GM18519 (cell line): ENCODE measurements at regions not wholly inside any gene's neighbourhood (a gene's known extent, or its start where the extent isn't known, plus 50 kb on each side); places are given as distances from the start of the nearest gene placed in this dataset.
"Not testable (repeated sequence)": the region's sequence is repeated elsewhere in the genome, so short reads cannot be mapped to it uniquely, and the experiment has no call there.

ENCODE experiments used
- ATAC-seq: cut with Tn5 transposase; IDR thresholded peaks from one replicate; pipeline ENCODE4 v1.9.1; 2021; ENCODE audit warnings: mild to moderate bottlenecking, moderate library complexity; ENCODE audit not compliant: unreplicated experiment, low FRiP score

DNA sequence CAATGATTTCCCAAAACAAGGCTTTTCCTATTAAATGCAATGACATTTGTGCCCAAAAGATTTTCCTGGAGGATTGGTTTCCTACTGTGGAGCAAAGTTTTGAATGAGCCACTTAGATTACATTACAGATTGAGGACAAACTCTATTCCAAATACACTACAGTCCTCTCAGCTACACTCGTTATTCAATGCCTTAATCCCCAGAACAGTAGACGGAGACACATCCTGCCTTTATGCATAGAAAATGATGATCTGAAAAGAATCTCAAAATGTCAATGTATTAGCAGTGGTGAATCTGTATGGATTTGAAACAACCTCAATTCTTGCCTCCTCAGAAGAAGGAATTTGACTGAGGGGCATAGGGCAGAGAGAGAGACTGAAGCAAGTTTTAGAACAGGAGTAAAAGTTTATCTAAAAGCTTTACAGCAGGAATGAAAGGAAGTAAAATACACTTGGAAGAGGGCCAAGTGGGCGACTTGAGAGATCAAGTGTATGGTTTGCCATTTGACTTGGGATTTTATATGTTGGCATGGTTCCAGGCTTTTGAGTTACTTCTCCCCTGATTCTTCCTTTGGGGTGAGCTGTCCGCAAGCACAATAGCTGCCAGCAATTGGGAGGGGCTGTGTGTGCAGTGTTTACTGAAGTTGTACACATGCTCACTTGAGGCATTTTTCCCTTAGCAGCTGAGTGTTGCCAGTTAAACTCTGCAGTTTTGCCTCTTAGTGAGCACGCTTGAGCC, 891.9 kb upstream of the MBL2 start:
- ATAC-seq, result no peak

DNA sequence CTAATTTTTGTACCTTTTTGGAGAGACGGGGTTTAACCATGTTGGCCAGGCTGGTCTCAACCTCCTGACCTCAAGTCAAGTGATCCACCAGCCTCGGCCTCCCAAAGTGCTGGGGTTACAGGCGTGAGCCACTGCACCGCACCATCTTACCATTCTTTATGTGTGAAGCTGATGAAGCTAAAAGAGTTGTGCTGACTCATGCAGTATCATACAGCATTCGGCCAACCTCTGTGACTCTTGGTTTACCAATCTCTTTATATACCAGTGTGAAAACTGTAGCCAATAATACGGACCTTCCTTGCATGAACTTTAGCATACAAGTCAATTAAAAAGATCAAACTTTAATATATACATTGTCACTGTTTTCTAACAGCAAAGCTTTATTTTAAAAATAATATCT, 878.2 kb upstream of the MBL2 start:
- no peak for ATAC-seq

DNA sequence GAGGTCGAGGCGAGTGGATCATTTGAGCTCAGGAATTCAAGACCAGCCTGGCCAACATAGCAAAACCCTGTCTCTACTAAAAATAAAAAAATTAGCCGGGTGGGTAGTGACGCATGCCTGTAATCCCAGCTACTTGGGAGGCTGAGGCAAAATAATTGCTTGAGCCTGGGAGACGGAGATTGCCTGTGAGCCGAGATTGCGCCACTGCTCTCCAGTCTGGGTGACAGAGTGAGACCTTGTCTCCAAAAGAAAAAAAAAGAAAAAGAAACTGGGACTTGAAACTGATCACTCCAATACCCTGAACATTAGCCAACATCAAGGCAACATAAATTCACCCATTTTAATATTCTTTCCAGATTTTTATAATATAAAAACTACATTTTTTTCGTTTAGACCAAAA, 874.6 kb upstream of the MBL2 start:
- not testable (repeated sequence) for ATAC-seq

DNA sequence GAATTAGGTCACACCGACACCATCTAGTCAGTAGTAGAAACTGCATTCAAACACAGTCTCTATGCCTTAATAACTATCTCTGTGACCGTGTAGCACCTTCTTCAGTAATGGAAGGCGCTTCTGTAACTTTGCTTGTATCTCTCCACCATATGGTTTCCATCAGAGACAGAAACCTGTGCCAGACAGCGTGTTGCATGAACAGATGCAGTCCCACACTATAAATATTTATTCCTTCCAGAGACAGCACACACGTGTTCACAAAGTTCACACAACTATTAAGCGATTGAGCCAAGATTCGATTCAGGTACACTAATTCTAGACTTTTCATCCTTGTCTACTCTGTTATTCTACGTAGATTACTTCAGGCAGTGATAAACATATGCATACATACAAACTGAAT, 873.9 kb upstream of the MBL2 start:
- no peak for ATAC-seq

DNA sequence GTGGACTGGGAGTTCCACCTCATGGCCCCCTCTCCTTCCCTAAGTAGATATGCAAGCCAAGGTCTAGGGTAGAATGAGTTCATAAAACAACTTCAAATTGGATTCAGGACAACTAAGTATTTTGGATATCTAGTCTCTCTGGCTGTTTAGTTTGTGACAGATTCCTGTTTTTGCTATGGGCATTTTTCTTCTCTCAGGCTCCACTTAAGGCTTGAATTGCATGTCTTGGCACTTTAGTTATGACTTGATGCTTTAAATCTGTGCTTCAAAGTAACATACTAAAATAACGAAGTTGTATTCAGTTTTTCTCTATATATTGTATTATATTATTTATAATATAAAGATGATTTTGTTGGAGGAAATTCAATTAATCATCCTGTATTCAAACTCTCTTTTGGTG, 873.4 kb upstream of the MBL2 start:
- ATAC-seq, result no peak

DNA sequence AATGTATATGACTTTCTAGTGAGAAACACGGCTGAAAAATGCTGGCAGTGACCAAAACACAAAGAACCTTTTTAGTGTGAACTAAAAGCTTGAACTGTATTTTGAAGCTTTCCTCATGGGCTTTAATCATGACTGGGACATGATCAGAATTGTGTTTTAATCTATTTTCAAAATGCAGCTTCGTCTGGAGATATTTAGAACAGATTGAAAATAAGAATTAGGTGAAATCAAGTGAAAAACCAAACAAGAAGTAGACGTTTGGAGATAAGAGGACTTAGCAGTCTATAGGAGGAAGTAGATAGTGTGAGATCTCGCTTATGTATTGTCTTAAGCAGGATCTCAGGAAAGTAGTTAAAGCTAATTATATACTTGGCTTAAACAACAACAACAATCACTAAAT, 865.4 kb upstream of the MBL2 start:
- no peak for ATAC-seq

DNA sequence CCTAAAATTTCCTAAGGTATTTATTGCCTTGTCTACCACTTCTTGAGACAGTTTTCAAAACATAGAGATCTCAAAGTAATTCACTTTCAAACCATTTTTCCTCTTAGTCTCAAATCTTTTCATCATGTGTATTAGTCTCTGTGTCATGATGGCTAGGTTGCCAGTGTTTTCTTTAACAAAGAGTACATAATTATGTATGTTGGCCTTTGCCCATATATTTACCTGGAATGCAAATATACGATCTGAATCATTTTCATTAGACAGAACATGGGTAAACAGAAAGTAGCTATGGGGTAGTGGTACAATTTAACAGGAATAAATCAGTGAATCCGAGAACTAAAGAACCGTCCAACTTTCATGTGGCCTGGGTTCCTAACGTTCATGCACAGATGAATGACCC, 852.1 kb upstream of the MBL2 start:
- no peak for ATAC-seq

DNA sequence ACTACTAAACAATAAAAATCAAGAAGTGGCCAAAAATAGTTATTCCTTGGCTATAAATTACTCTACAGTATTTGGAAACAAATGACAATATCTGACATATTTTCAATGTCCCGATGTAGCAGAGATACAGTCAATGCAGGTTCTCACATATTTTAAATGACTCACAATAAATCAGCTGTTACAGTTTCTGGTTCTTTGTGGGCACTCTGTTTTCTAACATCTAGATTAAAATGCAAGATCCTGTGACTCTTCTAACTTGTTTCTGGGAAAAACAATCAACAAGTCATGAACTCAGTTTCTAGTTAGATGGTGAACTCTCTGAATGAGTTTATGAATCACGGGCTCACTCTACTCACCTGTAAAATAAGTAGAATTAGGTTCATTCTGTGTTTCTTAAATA, 849.6 kb upstream of the MBL2 start:
- no peak for ATAC-seq

DNA sequence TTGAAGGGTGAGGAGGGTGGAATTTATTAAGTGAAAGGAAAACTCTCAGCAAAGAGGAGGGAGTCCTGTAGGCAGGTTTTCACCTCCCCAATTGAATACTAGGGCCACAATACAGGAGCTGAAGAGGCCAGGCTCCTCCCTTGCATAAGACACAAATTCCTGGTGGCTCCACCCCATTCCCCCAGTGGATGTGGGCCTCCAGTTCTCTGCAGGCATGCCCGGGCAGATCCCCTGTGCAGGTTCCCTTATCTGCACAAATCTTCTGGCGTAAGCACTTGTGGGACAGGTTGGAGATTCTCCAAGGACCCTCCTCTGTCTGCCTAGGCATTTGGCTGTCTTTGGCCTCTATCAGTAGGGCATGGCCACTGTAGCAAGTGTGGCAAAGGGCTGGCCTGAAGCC, 847.1 kb upstream of the MBL2 start:
- no peak for ATAC-seq

DNA sequence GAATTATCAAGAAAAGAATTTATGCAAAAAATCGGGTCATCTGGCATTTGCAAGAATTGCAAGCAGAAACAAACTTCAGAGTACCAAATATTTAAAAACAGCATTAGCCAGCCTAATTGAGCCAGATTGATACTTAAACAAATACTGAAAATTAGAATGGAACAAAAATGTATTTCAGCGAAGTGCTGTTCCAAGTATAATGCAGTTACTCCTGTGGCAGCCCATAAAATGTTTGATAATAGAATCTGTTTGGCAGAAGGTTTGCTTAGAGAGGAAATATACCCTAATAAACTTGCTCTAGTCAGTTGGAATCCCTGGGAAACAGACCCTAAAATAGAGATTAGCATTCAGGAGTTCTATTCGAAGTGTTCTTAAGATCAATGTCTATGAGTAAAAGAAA, 835.1 kb upstream of the MBL2 start:
- no peak for ATAC-seq

DNA sequence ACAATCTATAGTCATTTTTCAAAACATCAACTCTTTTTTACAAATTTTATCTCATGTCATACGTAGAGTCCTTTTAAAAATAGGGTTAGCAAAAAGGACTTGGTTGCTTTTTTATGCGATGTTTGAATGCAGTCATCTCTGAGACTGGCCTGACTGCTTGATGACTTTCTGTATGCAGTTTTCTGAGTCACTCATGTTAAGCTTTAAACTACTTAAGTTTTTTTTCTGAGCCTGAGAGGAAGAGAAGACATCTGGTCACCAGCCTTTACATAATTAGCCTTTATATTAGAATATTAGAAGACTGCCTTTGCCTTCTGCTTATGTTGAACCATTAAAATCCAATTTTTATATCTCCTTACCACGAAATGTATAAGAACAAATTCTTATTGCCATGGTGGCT, 834.4 kb upstream of the MBL2 start:
- no peak for ATAC-seq

DNA sequence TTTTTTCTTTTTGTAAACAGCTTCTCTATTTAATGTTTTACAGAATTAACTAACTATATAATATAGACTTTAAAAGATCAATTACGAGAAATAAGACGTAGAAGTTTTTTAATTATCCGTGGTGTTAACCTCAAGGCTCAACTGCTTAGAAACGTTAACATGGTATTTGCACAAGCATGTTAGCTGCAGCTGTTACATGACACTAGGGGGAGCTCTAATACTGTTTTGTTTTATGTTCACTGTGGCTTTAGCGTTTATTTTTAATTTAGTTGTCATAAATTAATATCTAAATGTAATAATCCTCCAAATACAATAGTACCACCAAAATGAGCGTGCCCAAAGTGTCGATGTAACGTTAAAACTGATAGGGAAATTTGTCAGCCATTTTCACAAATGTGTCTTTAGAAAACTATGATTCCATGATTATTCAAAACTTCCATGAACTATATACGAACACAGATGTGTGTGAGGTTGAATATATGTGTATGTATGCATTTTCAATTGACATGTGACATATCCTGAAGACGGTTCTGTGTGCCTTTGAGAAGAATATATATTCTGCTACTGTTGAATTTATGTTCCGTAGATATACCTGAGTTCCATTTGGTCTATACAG, 828.8 kb upstream of the MBL2 start:
- ATAC-seq, result peak; percentile 78

DNA sequence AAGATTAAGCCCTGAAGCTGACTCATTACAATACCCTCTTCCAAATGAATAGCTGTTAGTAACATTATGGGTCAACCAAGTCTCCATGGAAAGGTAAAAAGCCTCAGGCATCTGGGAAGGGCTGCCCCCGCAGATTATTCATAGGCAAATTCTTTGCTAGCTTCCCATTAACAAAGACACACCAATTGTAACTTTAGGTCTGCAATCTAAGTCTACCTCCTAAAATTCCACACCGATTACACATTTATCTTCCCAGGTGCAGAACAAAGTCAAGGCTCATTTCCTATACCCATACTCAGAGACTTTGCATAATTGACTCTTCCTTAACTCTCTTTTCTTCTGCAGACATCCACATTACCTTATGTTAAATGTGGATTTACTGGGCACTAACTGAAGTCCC, 826.3 kb upstream of the MBL2 start:
- no peak for ATAC-seq

DNA sequence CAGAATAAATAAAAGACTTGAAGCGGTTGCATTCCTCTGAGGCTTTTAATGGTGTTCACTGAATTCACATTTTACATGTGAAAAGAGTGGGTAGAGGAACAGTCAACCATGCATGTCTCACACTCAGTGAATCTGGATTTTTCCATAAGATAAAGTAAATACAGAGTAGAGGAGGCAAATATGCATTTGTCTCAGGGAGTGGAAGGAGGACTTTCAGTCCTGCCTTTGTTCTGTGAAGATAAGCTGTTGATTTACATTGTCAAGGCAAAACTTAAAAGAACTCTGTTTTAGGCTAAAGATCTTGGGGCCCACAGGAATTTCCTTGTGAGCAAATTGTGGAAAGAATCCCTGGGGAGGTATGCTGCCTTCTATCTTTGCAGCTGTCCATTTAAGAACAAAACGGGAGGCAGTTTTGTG, 825.3 kb upstream of the MBL2 start:
- no peak for ATAC-seq

DNA sequence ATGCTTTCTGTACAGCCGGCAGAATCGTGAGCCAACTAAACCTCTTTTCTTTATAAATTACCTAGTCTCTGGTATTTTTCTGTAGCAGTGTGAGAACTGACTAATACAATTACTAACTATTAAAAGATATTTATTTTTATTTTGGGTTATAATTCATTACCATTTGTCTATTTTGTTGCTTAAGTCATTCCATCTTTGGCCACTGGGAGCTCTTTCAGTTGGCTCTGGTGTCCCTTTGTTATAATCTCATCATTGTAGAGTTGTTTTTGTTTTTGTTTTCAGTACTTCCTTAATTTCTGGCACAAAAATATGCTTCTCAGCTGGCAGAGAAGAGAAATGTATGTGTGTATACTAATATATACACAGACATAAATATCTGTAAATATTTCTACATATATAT, 807.9 kb upstream of the MBL2 start:
- no peak for ATAC-seq

DNA sequence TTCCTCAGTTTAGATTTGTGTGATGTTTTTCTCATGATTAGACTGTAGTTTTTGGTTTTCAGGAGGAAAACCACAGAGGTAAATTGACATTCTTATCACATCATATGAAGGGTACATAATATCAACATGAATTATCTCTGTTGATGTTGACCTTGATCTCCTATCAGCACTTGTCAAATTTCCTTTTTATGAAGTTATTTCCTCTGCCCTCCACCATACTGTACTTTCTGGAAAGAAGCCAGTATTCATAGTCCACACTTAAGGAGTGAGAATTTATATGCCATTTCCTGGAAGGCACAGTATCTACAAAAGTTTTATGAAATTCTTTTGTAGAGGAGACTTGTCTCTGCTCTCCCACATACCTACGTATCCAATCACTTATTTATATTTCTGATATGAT, 807.2 kb upstream of the MBL2 start:
- ATAC-seq, result no peak

DNA sequence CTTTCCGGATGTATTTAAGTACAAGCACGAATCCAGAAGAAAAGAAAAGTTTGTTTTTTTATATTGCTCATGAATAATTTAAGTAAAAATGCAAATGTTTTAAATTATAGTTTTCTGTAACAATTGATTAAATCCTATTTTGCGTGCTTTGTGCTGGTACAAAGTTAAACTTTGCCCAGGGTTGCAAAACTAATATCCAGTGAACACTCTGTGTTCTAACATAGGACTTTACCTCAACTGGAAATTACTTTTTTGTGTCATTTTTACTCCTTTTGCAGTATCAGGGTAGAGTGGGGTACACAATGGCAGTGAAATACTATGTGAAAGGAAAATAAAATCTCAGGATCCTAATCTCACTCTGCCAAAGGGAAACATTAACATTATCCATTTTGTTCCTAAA, 801.4 kb upstream of the MBL2 start:
- no peak for ATAC-seq

DNA sequence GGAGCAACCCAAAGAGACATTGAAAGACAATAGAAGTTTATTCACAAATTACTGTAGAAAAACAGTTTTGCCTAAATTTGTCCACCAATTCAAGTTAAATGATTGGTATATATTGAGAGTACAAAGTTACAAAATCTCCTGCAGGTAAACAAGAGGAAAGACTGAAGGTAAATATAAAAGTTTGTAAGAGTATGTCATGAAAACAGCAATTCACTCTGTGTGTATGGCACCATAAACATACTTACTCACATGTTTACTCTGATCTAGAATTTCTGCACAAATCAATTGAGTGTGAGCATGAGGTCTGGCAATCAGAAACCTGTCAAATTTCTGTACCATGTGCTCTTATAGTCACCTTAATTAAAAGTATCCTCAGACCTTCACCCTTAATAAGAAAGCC, 800.9 kb upstream of the MBL2 start:
- no peak for ATAC-seq

DNA sequence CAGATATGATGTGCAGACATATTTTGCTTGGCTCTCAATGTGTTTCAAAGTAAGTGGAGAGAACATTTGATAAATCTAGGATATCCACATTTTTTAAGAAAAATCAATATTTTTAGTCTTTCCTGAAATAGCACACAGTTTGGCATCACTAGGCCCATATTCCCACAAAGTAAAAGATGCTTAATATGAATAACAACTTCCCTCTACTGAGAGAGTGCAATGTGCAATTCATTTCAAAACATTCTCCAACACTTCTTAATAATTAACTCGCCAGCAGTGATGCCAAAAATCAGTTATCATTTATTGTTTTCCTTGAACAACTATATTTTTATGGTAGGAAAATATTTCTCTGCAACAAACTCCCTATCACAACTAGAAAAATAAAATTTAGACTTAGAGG, 800.2 kb upstream of the MBL2 start:
- ATAC-seq, result no peak

DNA sequence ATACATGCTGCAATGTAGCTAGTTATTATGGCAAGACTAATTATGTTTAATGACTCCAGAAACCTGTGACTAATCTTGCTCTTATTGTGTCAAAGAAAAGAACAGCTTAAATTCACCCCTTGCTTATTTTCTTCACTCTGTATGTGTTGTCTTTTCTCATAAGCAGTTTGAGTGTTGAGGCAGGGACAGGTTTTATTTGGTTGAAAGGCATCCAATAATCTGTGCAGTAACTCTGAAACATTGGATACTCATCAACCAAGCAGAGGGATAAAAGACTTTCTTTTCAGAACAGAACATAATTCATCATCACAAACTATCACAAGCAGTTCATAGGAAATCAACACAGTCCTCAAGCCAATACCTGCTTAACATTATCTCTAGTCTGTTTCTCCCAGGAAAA, 797.6 kb upstream of the MBL2 start:
- ATAC-seq, result no peak

DNA sequence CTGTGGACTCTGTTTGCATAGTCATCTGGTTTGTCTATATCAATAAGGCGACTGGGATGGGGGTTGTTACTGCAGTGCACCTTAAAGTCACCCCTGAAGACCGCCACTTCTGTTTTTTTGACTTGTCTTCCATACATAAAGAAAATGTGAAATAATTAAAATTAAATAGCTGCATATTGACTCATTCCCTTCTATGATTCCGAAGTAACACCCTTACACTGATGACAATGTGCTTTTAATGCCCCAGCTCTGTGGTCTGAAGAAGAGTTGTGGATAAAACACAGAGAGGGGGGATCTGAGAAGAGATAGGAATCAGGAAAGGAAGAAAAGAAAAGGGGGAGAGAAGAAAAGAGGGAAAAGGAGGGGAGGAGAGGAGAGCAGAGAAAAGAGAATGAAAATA, 796.9 kb upstream of the MBL2 start:
- ATAC-seq, result no peak

DNA sequence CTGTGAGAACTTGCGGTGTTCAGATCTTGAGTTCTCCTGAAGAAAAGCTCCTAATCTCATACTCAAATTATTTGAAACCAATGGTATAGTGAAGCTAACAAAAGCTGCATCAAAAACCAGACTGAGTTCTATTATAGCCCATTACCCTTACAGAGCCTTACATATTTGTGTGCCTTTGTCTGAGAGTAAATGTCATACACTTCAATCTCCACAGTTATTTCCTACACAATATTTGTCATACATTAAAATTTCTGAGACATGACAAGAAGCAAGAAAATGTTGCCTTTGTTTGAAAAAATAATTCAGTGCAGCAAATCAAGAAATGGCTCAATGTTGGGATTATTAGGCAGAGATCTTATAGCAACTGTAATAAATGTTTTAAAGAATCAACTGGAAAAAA, 776.1 kb upstream of the MBL2 start:
- no peak for ATAC-seq

DNA sequence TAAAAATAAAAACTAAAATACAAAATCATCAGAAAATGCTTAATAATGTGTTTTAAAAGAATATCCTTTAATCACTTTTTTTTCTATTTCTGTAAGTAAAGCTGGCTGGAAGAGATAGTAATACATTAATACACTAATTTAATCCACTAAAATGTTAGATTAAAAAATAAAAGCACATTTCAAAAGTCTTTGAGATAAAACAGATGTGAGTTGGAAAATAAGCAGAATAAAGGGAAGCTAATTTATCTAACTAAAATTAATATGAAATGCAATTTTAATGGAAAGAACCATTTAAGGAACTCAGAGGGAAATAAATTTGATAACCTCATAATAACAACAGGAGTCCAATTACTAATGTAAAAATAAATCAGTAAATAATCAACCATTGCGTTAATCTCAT, 774.8 kb upstream of the MBL2 start:
- ATAC-seq, result no peak
